K562 (cell line): ENCODE measurements at regions not wholly inside any gene's neighbourhood (a gene's known extent, or its start where the extent isn't known, plus 50 kb on each side); places are given as distances from the start of the nearest gene placed in this dataset.

Source experiments
- BHLHE40 ChIP-seq: IDR thresholded peaks from 2 replicates; pipeline ENCODE4 v1.6.1; 2011; ENCODE audit warnings: low read length, improper control_type of control experiment
- CHCHD3 ChIP-seq: fragments of 250-450 bp; sonication (Bioruptor Pico); IDR thresholded peaks from 2 replicates; pipeline ENCODE4 v2.1.2; 2022; ENCODE audit warnings: mild to moderate bottlenecking
- FOXK2 ChIP-seq, 2 experiments: fragments of 450-650 bp; IDR thresholded peaks in 1 of 2; conservative IDR thresholded peaks in 1 of 2; 2 replicates each; pipeline ENCODE4 v1.6.1; 2016; ENCODE audit warnings: low read depth in 2 of 2, mild to moderate bottlenecking in 1 of 2
- IRF2 ChIP-seq: sonication (generic); formaldehyde crosslinking; IDR thresholded peaks from 2 replicates; pipeline ENCODE4 v1.8.1; 2022; ENCODE audit warnings: mild to moderate bottlenecking, missing genetic modification reagents
- PTBP1 ChIP-seq: fragments of 200-400 bp; formaldehyde crosslinking; IDR thresholded peaks from 2 replicates; pipeline ENCODE4 v1.6.1; 2017; ENCODE audit warnings: low read depth, low read length
- RAD21 ChIP-seq, 2 experiments: fragments of 250-450 bp in 1 of 2; fragments of 450-650 bp in 1 of 2; sonication (Bioruptor Pico) in 1 of 2; formaldehyde crosslinking in 1 of 2; IDR thresholded peaks in 1 of 2; conservative IDR thresholded peaks in 1 of 2; 2 replicates each; pipeline versions ENCODE4 v1.4.0 to v1.8.0; 2020 to 2022; ENCODE audit warnings: mild to moderate bottlenecking in 2 of 2, moderate library complexity in 1 of 2
- SMARCC2 ChIP-seq: fragments of 450-650 bp; IDR thresholded peaks from 2 replicates; pipeline ENCODE4 v1.6.1; 2017; ENCODE audit warnings: antibody characterized with exemption, moderate library complexity, mild to moderate bottlenecking, low read depth
- TCF15 ChIP-seq: fragments of 250-450 bp; sonication (Bioruptor Pico); IDR thresholded peaks from 2 replicates; pipeline ENCODE4 v1.8.0; 2022; ENCODE audit warnings: moderate library complexity, mild to moderate bottlenecking, inconsistent platforms
- ZFP1 ChIP-seq: fragments of 450-650 bp; formaldehyde crosslinking; IDR thresholded peaks from 2 replicates; pipeline ENCODE4 v1.4.0; 2020; ENCODE audit warnings: mild to moderate bottlenecking, mixed read lengths
- ZNF143 ChIP-seq: sonication (generic); formaldehyde crosslinking; IDR thresholded peaks from 2 replicates; pipeline ENCODE4 v1.9.0; 2022; ENCODE audit warnings: mild to moderate bottlenecking, missing genetic modification reagents
- ZNF324 ChIP-seq: fragments of 250-450 bp; sonication (Bioruptor Pico); IDR thresholded peaks from 2 replicates; pipeline ENCODE4 v1.4.0; 2020; ENCODE audit warnings: mild to moderate bottlenecking

GRCh38 chr9:110058304-110058953 is 149.5 kb downstream of the C9orf152 start:
- no peak for TF ChIP-seq ZNF143 (CRISPR knock-in tag)
- no peak for TF ChIP-seq TCF15 (CRISPR knock-in tag)
- TF ChIP-seq PTBP1: no peak
- TF ChIP-seq ZFP1 (CRISPR knock-in tag): no peak
- TF ChIP-seq BHLHE40: no peak
- peak; percentile 39 to 63 for TF ChIP-seq RAD21 (CRISPR knock-in tag; conservative IDR thresholded peaks at IDR 0.05 in 1 of 2, IDR thresholded peaks at IDR 0.05 in 1 of 2)
- TF ChIP-seq CHCHD3 (CRISPR knock-in tag): no peak
- no peak for TF ChIP-seq FOXK2 (conservative IDR thresholded peaks at IDR 0.05 in 1 of 2, IDR thresholded peaks at IDR 0.05 in 1 of 2; ENCODE audit: low read depth in 2 of 2)
- no peak for TF ChIP-seq SMARCC2
- TF ChIP-seq ZNF324 (CRISPR knock-in tag): no peak
- TF ChIP-seq IRF2 (CRISPR knock-in tag): no peak
